ENCODE measurements at regions not wholly inside any gene's neighbourhood (a gene's known extent, or its start where the extent isn't known, plus 50 kb on each side); places are given as distances from the start of the nearest gene placed in this dataset.

- no peak for DNase-seq
These were observed 161.6 kb upstream of the IER5L start for GRCh38 chr9:129339539-129340157.

DNA sequence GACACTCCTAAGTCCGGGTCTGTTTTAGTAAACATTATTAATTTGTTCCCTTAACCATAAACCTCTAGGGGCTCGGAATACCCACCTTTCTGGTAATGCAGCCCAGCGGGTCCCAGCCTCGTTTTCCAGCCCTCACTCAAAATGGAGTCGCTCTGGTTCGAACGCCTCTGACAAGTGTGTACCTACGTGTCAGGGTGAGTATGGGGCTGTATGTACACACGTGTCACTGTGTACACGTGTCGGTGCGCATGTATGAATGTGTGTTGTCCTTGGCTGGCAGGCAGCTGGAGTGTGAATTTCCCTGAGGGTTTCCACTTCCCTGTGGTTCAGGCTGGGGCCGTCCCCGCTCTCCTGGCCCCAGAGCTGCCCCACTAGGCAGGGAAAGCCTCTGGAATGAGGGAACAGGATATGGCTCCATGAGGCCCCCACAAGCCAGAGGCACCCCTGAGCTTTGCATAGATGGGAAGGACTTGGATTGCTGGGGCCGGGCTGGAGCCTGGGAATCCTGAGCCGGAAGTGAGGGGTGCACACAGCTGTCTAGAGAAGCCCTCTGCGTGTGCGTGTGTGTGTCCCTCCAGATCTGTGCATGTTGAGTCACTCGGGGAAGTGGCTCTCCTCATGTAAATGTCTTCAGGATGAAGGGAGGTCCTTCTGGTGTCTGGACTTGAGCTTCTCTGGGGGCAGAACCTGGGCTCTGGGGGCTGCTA lies 160.8 kb upstream of the IER5L start:
- no peak for DNase-seq

DNA sequence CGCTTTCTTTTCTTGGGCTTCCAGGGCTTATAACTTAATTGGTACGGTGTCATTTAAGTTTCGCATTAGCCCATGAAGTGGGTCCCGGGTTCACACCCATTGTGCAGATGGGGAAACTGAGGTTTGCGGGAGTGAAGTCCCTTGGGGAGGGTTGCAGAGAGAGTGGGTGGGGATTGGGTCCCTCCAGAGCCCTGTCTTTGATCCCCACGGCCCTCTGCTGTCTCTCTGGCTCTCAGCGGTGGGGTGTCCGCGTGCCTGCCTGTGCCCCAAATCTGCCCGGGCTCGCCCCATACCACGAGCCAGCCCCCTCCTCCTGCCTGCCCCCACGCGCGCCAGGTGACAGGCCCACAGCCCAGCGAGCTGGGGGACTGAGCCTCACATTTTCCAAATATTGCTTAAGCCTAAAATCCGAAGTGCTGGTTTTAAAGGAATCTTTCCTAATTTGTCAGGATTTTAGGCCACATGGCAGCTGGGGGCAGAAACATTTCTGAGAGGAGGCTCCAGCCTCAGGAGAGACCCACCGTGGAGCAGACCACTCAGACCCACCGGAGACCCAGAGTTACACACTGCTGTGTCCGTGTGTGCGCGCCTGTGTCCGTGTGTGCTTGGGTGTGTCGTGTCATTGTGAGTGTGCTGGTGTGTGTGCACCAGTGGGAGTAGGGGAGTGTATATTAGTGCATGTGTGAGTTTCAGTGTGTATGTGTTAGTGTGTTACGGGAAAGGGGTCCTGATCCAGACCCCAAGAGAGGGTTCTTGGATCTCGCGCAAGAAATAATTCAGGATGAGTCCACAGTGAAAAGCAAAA lies 159.5 kb upstream of the IER5L start:
- no peak for DNase-seq

DNA sequence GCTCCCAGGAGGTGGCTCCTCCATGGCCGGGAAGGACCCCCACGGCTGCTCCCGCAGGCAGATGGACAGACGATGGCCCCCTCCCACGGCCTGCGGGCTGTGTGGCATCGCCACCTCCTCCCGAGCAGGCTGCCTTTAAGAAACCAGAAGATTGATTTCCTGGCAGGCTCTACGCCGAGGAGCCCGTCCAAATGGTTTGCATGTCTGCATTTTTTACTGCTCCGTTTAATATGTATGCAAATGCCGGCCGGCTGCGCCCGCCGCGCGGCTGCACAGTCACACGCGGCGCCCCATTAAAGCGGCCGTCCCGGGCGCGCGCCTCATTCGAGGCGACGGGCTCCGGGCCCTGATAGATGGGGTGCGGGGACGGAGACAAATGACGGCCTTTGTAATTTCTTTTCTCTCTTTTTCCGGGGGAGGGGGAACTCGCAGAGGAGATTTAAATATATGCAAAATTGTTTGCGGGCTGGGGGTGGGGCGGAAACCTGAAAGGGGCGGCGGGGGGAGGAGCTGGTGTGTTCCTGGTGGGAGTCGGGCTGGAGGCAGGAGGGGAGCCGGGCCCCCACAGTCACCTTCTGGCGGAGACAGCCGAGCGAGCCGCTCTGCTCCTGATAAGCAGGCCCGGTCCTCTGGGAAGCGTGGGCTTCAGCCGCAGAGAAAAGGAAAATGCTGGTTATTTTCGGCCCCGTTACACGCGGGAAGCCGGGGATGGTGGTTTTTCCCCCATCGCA lies 158.7 kb upstream of the IER5L start:
- DNase-seq: no peak

DNA sequence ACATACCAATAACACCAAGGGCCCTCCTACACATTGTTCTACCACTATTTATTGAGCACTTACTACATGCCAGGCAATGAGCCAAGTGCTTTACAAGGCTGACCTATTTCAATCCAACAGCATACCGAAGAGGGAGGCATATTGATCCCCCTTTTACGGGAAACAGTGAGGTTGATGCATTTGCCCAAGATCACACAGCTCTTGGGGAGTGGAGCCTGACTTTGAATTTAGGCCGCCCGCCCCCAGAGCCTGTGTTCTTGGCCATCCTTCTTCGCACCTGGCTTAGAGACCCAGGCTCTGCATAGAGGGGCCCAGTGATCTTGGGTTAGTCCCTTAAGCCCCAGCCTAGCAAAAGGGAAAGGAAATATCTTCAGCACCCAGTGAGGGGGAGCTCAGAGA lies 158.1 kb upstream of the IER5L start:
- DNase-seq: no peak

DNA sequence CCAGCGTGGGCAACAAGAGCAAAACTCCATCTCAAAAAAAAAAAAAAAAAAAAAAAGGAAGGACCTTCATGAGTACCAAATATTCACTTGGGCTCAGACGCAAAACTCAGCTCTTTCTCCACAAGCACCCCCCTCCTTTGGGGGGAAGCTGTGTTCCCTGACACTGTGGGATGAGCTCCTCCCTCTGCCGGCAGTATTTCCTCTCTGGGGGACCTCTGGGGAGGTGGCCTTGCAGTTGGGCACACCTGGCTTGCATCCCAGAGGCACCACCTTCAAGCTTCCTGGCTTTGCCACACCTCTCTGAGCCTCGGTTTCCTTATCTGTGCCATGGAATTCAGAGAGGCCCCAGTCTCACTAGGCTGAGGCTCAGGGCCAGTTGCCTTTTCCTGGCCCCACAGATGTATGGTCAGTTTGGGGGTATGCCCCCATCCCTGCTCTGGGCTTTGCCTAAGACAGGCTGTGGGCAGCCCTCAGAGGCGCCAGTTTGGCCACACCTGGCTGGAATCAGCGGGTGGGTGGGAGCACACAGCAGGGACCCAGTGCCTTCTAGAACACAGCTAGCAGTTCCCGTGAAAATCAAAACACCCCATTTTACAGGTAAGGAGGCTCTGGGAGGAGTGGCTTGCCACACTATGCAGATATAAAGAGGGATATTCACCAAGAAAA lies 157.5 kb upstream of the IER5L start:
- no peak for DNase-seq

- DNase-seq: peak in 2 of 3 experiments; percentile 86 to 92
These were observed 156.3 kb upstream of the IER5L start for GRCh38 chr9:129334105-129334935.

DNA sequence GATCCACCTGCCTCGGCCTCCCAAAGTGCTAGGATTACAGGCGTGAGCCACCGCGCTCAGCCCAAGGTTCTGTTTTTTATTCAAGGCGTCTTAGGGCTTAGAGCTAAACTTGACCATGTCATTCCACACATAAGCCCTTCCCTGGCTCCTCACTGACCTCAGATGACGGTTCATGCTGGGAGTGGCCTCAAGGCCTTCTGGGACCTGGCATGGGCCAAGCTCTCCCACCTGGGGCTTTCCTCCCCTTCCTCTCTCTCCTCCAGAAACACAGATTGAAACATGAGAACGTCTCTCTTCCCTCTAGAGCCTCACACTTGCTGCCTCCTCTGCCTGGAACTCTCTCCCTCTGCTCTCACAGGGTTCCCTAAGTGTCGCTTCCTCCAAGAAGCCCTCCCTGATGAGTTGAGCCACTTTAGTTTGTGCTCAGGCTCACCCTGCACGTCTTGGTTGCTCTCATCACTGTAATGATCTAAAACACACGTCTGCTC lies 155.6 kb upstream of the IER5L start:
- no peak for DNase-seq

DNA sequence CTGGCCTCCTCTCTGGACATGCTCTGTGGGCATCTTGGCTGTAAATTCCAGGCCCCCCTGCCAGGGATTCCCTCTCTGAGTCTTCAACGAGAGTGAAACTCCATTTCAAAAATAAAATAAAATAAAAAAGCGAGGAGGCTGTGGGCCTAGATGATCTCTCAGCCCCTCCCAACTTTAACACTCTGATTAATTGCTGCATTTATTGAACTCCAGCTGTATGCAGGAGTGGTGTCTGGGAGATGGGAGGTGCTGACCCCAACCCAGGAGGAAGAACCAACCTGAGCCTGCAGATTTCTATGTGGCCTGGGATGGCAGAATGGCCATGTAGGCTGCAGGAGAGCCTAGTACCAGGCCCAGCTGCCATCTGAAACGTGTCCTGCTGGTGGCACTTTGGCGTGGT lies 154.5 kb upstream of the IER5L start:
- DNase-seq: no peak

- no peak for DNase-seq
These were observed 153.9 kb upstream of the IER5L start for GRCh38 chr9:129331772-129332500.

- no peak for DNase-seq
These were observed 153.4 kb upstream of the IER5L start for GRCh38 chr9:129331493-129331765.

GRCh38 chr9:129330711-129331492 lies 152.8 kb upstream of the IER5L start:
- no peak for DNase-seq

- DNase-seq: no peak
These were observed 150.4 kb upstream of the IER5L start for GRCh38 chr9:129328355-129329042.

- no peak for DNase-seq
These were observed 149.7 kb upstream of the IER5L start for GRCh38 chr9:129327552-129328328.

DNA sequence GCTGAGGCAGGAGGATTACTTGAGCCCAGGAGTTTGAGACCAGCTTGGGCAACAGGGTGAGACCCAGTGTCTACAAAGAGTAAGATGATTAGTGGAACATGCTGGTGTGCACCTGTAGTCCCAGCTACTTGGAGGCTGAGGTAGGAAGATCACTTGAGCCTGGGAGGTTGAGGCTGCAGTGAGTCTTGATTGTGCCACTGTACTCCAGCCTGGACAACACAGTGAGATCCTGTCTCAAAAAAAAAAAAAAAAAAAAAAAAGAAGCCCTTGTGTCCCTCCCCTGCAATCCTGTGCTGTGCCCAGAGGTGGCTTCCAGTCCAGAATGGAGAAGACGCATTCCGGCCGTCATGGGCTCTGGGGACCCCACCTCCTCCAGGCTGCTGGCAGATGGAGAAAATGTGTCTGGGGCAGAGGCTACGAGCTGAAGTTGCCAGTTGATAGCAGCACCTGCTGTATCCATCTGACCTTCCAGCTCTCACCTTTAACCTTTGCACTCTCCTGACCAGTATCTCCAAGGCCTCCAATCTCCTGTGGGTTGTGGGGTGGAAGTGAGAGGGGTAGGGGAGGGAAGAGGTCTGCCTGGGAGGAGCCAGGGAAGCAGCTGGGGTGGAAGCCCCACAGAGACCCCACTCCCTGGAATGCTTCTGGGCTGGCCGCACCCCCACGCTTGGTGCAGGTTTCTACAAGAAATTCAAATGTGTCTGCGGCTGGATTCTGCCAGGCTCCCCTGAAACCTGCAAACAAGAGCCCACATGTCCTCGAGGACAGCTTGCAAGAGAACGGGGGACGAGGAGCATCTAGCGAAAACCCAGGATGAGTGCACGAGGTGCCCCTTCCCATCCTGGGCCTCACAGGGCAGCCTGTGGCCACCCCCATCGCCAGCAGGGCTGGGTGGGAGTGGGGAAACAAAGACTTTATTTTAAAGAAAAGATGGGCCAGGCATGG lies 148.3 kb upstream of the IER5L start:
- no peak for DNase-seq

- DNase-seq: no peak
These were observed 146.9 kb upstream of the IER5L start for GRCh38 chr9:129324808-129325502.

GRCh38 chr9:129323999-129324553 lies 146.0 kb upstream of the IER5L start:
- DNase-seq: no peak
